OCI-LY7 (cell line): ENCODE measurements at regions not wholly inside any gene's neighbourhood (a gene's known extent, or its start where the extent isn't known, plus 50 kb on each side); places are given as distances from the start of the nearest gene placed in this dataset.

ENCODE experiments used
- CTCF ChIP-seq: fragments of 200-600 bp; sonication (generic); conservative IDR thresholded peaks from 2 replicates; pipeline ENCODE4 v1.5.1; 2014; ENCODE audit warnings: mild to moderate bottlenecking, antibody characterized with exemption, low read length, moderate library complexity, mixed read lengths
- EZH2phosphoT487 ChIP-seq: fragments of 200-600 bp; sonication (generic); IDR thresholded peaks from 2 replicates; pipeline ENCODE4 v1.6.1; 2018; ENCODE audit warnings: low read depth, borderline replicate concordance, mild to moderate bottlenecking, mixed run types, antibody characterized with exemption, low read length, moderate library complexity, mixed read lengths

GRCh38 chr16:9306753-9307152 lies 215.3 kb downstream of the HAPSTR1 start:
- TF ChIP-seq CTCF (no peak), EZH2phosphoT487 (no peak)
